HG02588 (cell line): ENCODE measurements at regions not wholly inside any gene's neighbourhood (a gene's known extent, or its start where the extent isn't known, plus 50 kb on each side); places are given as distances from the start of the nearest gene placed in this dataset.

ENCODE experiments used
- ATAC-seq: cut with Tn5 transposase; IDR thresholded peaks from one replicate; pipeline ENCODE4 v1.9.1; 2021; ENCODE audit warnings: mild to moderate bottlenecking, moderate library complexity; ENCODE audit not compliant: unreplicated experiment

GRCh38 chr2:18384242-18384641, 176.2 kb downstream of the RDH14 start:
- no peak for ATAC-seq

GRCh38 chr2:18381386-18381785, 179.1 kb downstream of the RDH14 start:
- no peak for ATAC-seq

- no peak for ATAC-seq
These were observed 180.1 kb downstream of the RDH14 start for GRCh38 chr2:18380321-18380720.

- ATAC-seq: no peak
These were observed 180.6 kb downstream of the RDH14 start for GRCh38 chr2:18379870-18380269.

- ATAC-seq: peak; percentile 80
These were observed 182.3 kb downstream of the RDH14 start for GRCh38 chr2:18378020-18378653.

GRCh38 chr2:18376936-18377335, 183.5 kb downstream of the RDH14 start:
- ATAC-seq: no peak

GRCh38 chr2:18373664-18374063, 186.8 kb downstream of the RDH14 start:
- no peak for ATAC-seq

- no peak for ATAC-seq
These were observed 187.4 kb downstream of the RDH14 start for GRCh38 chr2:18373081-18373480.

- no peak for ATAC-seq
These were observed 187.8 kb downstream of the RDH14 start for GRCh38 chr2:18372641-18373040.

- ATAC-seq: no peak
These were observed 190.7 kb downstream of the RDH14 start for GRCh38 chr2:18369760-18370159.

GRCh38 chr2:18368008-18368407, 192.4 kb downstream of the RDH14 start:
- no peak for ATAC-seq

- ATAC-seq: no peak
These were observed 195.1 kb downstream of the RDH14 start for GRCh38 chr2:18365342-18365741.

GRCh38 chr2:18363348-18363747, 197.1 kb downstream of the RDH14 start:
- no peak for ATAC-seq

GRCh38 chr2:18362696-18363095, 197.8 kb downstream of the RDH14 start:
- ATAC-seq: no peak

GRCh38 chr2:18357537-18357936, 202.9 kb downstream of the RDH14 start:
- ATAC-seq: no peak

- ATAC-seq: no peak
These were observed 203.8 kb downstream of the RDH14 start for GRCh38 chr2:18356676-18357075.

- ATAC-seq: no peak
These were observed 211.0 kb downstream of the RDH14 start for GRCh38 chr2:18349421-18349820.

- ATAC-seq: no peak
These were observed 213.6 kb downstream of the RDH14 start for GRCh38 chr2:18346874-18347273.

GRCh38 chr2:18346344-18346743, 214.1 kb downstream of the RDH14 start:
- ATAC-seq: no peak

- ATAC-seq: no peak
These were observed 214.6 kb downstream of the RDH14 start for GRCh38 chr2:18345848-18346247.

- no peak for ATAC-seq
These were observed 217.6 kb downstream of the RDH14 start for GRCh38 chr2:18342901-18343300.

GRCh38 chr2:18339326-18339725, 221.1 kb downstream of the RDH14 start:
- ATAC-seq: no peak

GRCh38 chr2:18336975-18337374, 223.5 kb downstream of the RDH14 start:
- ATAC-seq: no peak
